Heart right ventricle (tissue), 16 donors: ENCODE measurements at regions not wholly inside any gene's neighbourhood (a gene's known extent, or its start where the extent isn't known, plus 50 kb on each side); places are given as distances from the start of the nearest gene placed in this dataset.

Experiments
- ATAC-seq, 8 donors: fragments of 200-7000 bp; cut with Tn5 transposase; one replicate each; pipeline ENCODE4 v1.9.1; 2020; ENCODE audit warnings: mild to moderate bottlenecking in 8 of 8, moderate library complexity in 8 of 8, moderate number of reproducible peaks in 1 of 8
- DNase-seq, 2 donors: peaks; one replicate each; pipeline ENCODE4 v3.0.0-alpha.2; 2020
- H3K27ac ChIP-seq, 10 donors: fragments of 200-600 bp; sonication (generic) in 2 of 10; one replicate each; pipeline versions ENCODE4 v1.5.0 to v1.8.0; 2020 to 2022; ENCODE audit warnings: mild to moderate bottlenecking in 3 of 10
- H3K27me3 ChIP-seq, 7 donors: fragments of 200-600 bp; one replicate each; pipeline ENCODE4 v1.8.0; 2021 to 2022; ENCODE audit warnings: mild to moderate bottlenecking in 2 of 7
- H3K36me3 ChIP-seq, 9 donors: fragments of 200-600 bp; sonication (generic) in 1 of 9; one replicate each; pipeline versions ENCODE4 v1.5.0 to v1.8.0; 2020 to 2022; ENCODE audit warnings: mild to moderate bottlenecking in 2 of 9
- H3K4me1 ChIP-seq, 9 donors: fragments of 200-600 bp; sonication (generic) in 1 of 9; one replicate each; pipeline versions ENCODE4 v1.5.0 to v1.8.0; 2020 to 2022; ENCODE audit warnings: mild to moderate bottlenecking in 4 of 9
- H3K4me3 ChIP-seq, 10 donors: fragments of 200-600 bp; sonication (generic) in 2 of 10; one replicate each; pipeline versions ENCODE4 v1.5.0 to v1.8.0; 2020 to 2022; ENCODE audit warnings: mild to moderate bottlenecking in 7 of 10, moderate library complexity in 2 of 10
- H3K9me3 ChIP-seq, 11 donors: fragments of 200-600 bp in 10 of 11; sonication (generic) in 2 of 11; one replicate each; pipeline versions ENCODE4 v1.5.0 to v1.8.0; 2013 to 2022; ENCODE audit warnings: mild to moderate bottlenecking in 2 of 11, control low read depth in 1 of 11, moderate library complexity in 1 of 11
- CTCF ChIP-seq, 9 donors: fragments of 200-600 bp; sonication (generic) in 2 of 9; IDR thresholded peaks; one replicate each; pipeline versions ENCODE4 v1.5.0 to v1.8.0; 2021 to 2022; ENCODE audit warnings: antibody characterized with exemption in 9 of 9, mild to moderate bottlenecking in 5 of 9, moderate library complexity in 1 of 9
- WGBS, 2 donors: extraction: QIAGEN DNeasy Blood & Tissue Kit; methylation state at CpG; one replicate each; pipeline ENCODE4 v1.1.7; 2013; ENCODE audit warnings: inconsistent platforms in 1 of 2; 5-methylcytosine and 5-hydroxymethylcytosine counted together
- intact Hi-C, 10 donors: fragments of 100-400 bp; cut with DNase I; formaldehyde crosslinking; loops; one replicate each; pipeline versions ENCODE4 v1.11.1 to v1.14.2; 2022
- donor health status: Arrhythmogenic right ventricular cardiomyopathy.
- donor health status: ischemic (EF 13 %, LVEDD 7.1; RV severe dilation, severe dysfunction).
- donor health status: healthy with polysubstance abuse.
- donor health status: DM: no; HTN: yes; CAD: no.
- donor health status: DM: no; HTN: no; CAD: no.
- donor health status: ischemic (EF 25% LVEDD 6.9; RV normal size, moderate dysfunction).
- donor health status: ischemic (EF 25% LVEDD 5.7; RV mildly dilated, moderate dysfunction).
- donor health status: healthy.
- donor health status: DM: yes; HTN: yes; CAD: no.
- donor health status: Ischemic cardiomyopathy.
- donor health status: ischemic (EF 35%, LVEDD 5.7; RV mildly dilated, moderate dysfunction).
- donor health status: nonischemic (EF 11% LVEDD 7.7; RV severe dilation, severe dysfunction).
- donor health status: DM: yes; HTN: yes; CAD: no.
- donor health status: PGD.
- donor health status: ischemic (EF 29% LVEDD 5.4; RV normal size, mild dysfunction).
- donor health status: nonischemic (EF 23%, LVEDD 6.1; RV moderate dilation, normal function).

- TF ChIP-seq CTCF (IDR thresholded peaks at IDR 0.05), result no peak
- DNase-seq (no peak), ATAC-seq (no peak)
- H3K4me1 ChIP-seq, result no peaks in the 10 kb centered on the region
- H3K4me3 ChIP-seq, result no peak overlapping the region
- no peaks in the 10 kb centered on the region for H3K9me3 ChIP-seq
- intact Hi-C loops, result no loop called here
- no peaks in the 10 kb centered on the region for H3K36me3 ChIP-seq
- H3K27ac ChIP-seq, result no peak overlapping the region
- H3K27me3 ChIP-seq, result no peaks in the 10 kb centered on the region
- WGBS, 2 donors, result 75 to 78% methylated on average over 1 of the region's 1 CpG
Measured at GRCh38 chr3:59411694-59412093, 361.9 kb upstream of the CFAP20DC start.

- no peak overlapping the region for H3K4me3 ChIP-seq
- H3K27me3 ChIP-seq, result no peaks in the 10 kb centered on the region
- no peak for DNase-seq
- TF ChIP-seq CTCF (IDR thresholded peaks at IDR 0.05), result no peak
- intact Hi-C loops, result no loop called here
- WGBS, 2 donors, result 79 to 85% methylated on average over 2 of the region's 2 CpGs
- no peaks in the 10 kb centered on the region for H3K36me3 ChIP-seq
- no peak for ATAC-seq
- H3K27ac ChIP-seq, result no peak overlapping the region
- H3K4me1 ChIP-seq, result no peaks in the 10 kb centered on the region
- H3K9me3 ChIP-seq, result no peaks in the 10 kb centered on the region
Measured at GRCh38 chr3:59411186-59411585, 361.4 kb upstream of the CFAP20DC start.

- H3K36me3 ChIP-seq, result no peaks in the 10 kb centered on the region
- intact Hi-C loops, result no loop called here
Measured at GRCh38 chr3:59408047-59408624, 358.3 kb upstream of the CFAP20DC start.

GRCh38 chr3:59407425-59407824, 357.6 kb upstream of the CFAP20DC start:
- 82 to 91% methylated on average over 5 of the region's 5 CpGs for WGBS, 2 donors

More at GRCh38 chr3:59408047-59408624, 358.3 kb upstream of the CFAP20DC start:
- Histone ChIP-seq H3K4me3 (no peak overlapping the region), H3K4me1 (no peaks in the 10 kb centered on the region), H3K27me3 (no peaks in the 10 kb centered on the region), H3K27ac (no peak overlapping the region), H3K9me3 (no peaks in the 10 kb centered on the region)
- no peak for TF ChIP-seq CTCF (IDR thresholded peaks at IDR 0.05)
- ATAC-seq (no peak), DNase-seq (no peak)
- WGBS, 2 donors, result 72 to 76% methylated on average over 2 of the region's 2 CpGs

More at GRCh38 chr3:59407425-59407824, 357.6 kb upstream of the CFAP20DC start:
- H3K4me3 ChIP-seq, result no peak overlapping the region
- H3K9me3 ChIP-seq, result no peaks in the 10 kb centered on the region
- no peak overlapping the region for H3K27ac ChIP-seq
- TF ChIP-seq CTCF (IDR thresholded peaks at IDR 0.05), result no peak
- intact Hi-C loops, result no loop called here
- H3K36me3 ChIP-seq, result no peaks in the 10 kb centered on the region
- no peaks in the 10 kb centered on the region for H3K4me1 ChIP-seq
- DNase-seq (no peak), ATAC-seq (no peak)
- H3K27me3 ChIP-seq, result no peaks in the 10 kb centered on the region
